Gastroesophageal sphincter (tissue), 3 donors: ENCODE measurements at regions not wholly inside any gene's neighbourhood (a gene's known extent, or its start where the extent isn't known, plus 50 kb on each side); places are given as distances from the start of the nearest gene placed in this dataset.

ENCODE experiments used
- CTCF ChIP-seq, 4 experiments: fragments of 200-600 bp in 2 of 4; fragments of 450-650 bp in 2 of 4; sonication (generic) in 1 of 4; IDR thresholded peaks; one replicate each; pipeline ENCODE4 v1.5.1; 2017 to 2019; ENCODE audit warnings: antibody characterized with exemption in 4 of 4, mild to moderate bottlenecking in 2 of 4, moderate library complexity in 2 of 4
- POLR2AphosphoS5 ChIP-seq: sonication (generic); formaldehyde crosslinking; IDR thresholded peaks from one replicate; pipeline ENCODE4 v1.6.1; 2017; ENCODE audit warnings: antibody characterized with exemption

GRCh38 chr9:2336055-2336454 is 285.5 kb upstream of the VLDLR start:
- no peak for TF ChIP-seq CTCF (IDR thresholded peaks at IDR 0.05)
- no peak for TF ChIP-seq POLR2AphosphoS5
